HG03432 (cell line): ENCODE measurements at regions not wholly inside any gene's neighbourhood (a gene's known extent, or its start where the extent isn't known, plus 50 kb on each side); places are given as distances from the start of the nearest gene placed in this dataset.
"Not testable (repeated sequence)": the region's sequence is repeated elsewhere in the genome, so short reads cannot be mapped to it uniquely, and the experiment has no call there.

Experiments
- ATAC-seq: cut with Tn5 transposase; IDR thresholded peaks from one replicate; pipeline ENCODE4 v1.9.1; 2021; ENCODE audit warnings: mild to moderate bottlenecking, moderate library complexity; ENCODE audit not compliant: unreplicated experiment

- ATAC-seq: not testable (repeated sequence)
Observed at GRCh38 chr5:25238720-25239119, 593.9 kb upstream of the CDH10 start.

GRCh38 chr5:25224316-25224982 lies 579.7 kb upstream of the CDH10 start:
- no peak for ATAC-seq

- ATAC-seq: not testable (repeated sequence)
Observed at GRCh38 chr5:25199902-25200301, 555.1 kb upstream of the CDH10 start.

GRCh38 chr5:25190521-25191000 lies 545.8 kb upstream of the CDH10 start:
- no peak for ATAC-seq

GRCh38 chr5:25181249-25181648 lies 536.5 kb upstream of the CDH10 start:
- no peak for ATAC-seq

GRCh38 chr5:25162616-25163015 lies 517.8 kb upstream of the CDH10 start:
- ATAC-seq: not testable (repeated sequence)

GRCh38 chr5:25160891-25161290 lies 516.1 kb upstream of the CDH10 start:
- ATAC-seq: no peak

GRCh38 chr5:25150819-25151218 lies 506.0 kb upstream of the CDH10 start:
- no peak for ATAC-seq

- no peak for ATAC-seq
Observed at GRCh38 chr5:25128606-25129005, 483.8 kb upstream of the CDH10 start.

- no peak for ATAC-seq
Observed at GRCh38 chr5:25119650-25120049, 474.9 kb upstream of the CDH10 start.

- no peak for ATAC-seq
Observed at GRCh38 chr5:25107853-25108252, 463.1 kb upstream of the CDH10 start.

GRCh38 chr5:25099538-25099937 lies 454.8 kb upstream of the CDH10 start:
- ATAC-seq: no peak

GRCh38 chr5:25095261-25095660 lies 450.5 kb upstream of the CDH10 start:
- ATAC-seq: peak; percentile 54

GRCh38 chr5:25094219-25094618 lies 449.4 kb upstream of the CDH10 start:
- ATAC-seq: no peak

GRCh38 chr5:25091921-25092320 lies 447.1 kb upstream of the CDH10 start:
- ATAC-seq: no peak

- ATAC-seq: no peak
Observed at GRCh38 chr5:25090854-25091253, 446.1 kb upstream of the CDH10 start.

- no peak for ATAC-seq
Observed at GRCh38 chr5:25090275-25090674, 445.5 kb upstream of the CDH10 start.

- ATAC-seq: not testable (repeated sequence)
Observed at GRCh38 chr5:25088689-25089088, 443.9 kb upstream of the CDH10 start.

GRCh38 chr5:25083261-25083660 lies 438.5 kb upstream of the CDH10 start:
- ATAC-seq: not testable (repeated sequence)

GRCh38 chr5:25066239-25066638 lies 421.5 kb upstream of the CDH10 start:
- no peak for ATAC-seq

- no peak for ATAC-seq
Observed at GRCh38 chr5:25064306-25064705, 419.5 kb upstream of the CDH10 start.

GRCh38 chr5:25060575-25060974 lies 415.8 kb upstream of the CDH10 start:
- no peak for ATAC-seq

- ATAC-seq: no peak
Observed at GRCh38 chr5:25056836-25057235, 412.1 kb upstream of the CDH10 start.
